H9 (cell line): ENCODE measurements at regions not wholly inside any gene's neighbourhood (a gene's known extent, or its start where the extent isn't known, plus 50 kb on each side); places are given as distances from the start of the nearest gene placed in this dataset.

Experiments
- DNase-seq: peaks from one replicate; pipeline ENCODE4 v3.0.0-alpha.2; 2017
- H2AFZ ChIP-seq: one replicate; pipeline ENCODE4 v1.6.1; 2013; ENCODE audit warnings: mild to moderate bottlenecking, low read length, control low read depth, moderate library complexity
- H2AK5ac ChIP-seq: 2 replicates; pipeline ENCODE4 v1.6.1; 2013; ENCODE audit warnings: low read length, control low read depth, mixed read lengths; ENCODE audit not compliant: insufficient read length
- H2BK120ac ChIP-seq: one replicate; pipeline ENCODE4 v1.6.1; 2013; ENCODE audit warnings: low read depth, mild to moderate bottlenecking, low read length, control low read depth, inconsistent platforms; ENCODE audit not compliant: poor library complexity, severe bottlenecking
- H2BK12ac ChIP-seq: 2 replicates; pipeline ENCODE4 v1.6.1; 2013; ENCODE audit warnings: low read length, control low read depth, mixed read lengths, low read depth; ENCODE audit not compliant: insufficient read length
- H2BK15ac ChIP-seq: 2 replicates; pipeline ENCODE4 v1.6.1; 2013; ENCODE audit warnings: low read depth, low read length, control low read depth
- H2BK20ac ChIP-seq: one replicate; pipeline ENCODE4 v1.6.1; 2013; ENCODE audit warnings: low read depth, mild to moderate bottlenecking, low read length, control low read depth, inconsistent platforms; ENCODE audit not compliant: poor library complexity, severe bottlenecking
- H2BK5ac ChIP-seq: 2 replicates; pipeline ENCODE4 v1.6.1; 2013; ENCODE audit warnings: low read length, control low read depth, mixed read lengths; ENCODE audit not compliant: insufficient read length
- H3K14ac ChIP-seq: 2 replicates; pipeline ENCODE4 v1.6.1; 2013; ENCODE audit warnings: low read length, control low read depth; ENCODE audit not compliant: insufficient read depth
- H3K18ac ChIP-seq: 2 replicates; pipeline ENCODE4 v1.6.1; 2013; ENCODE audit warnings: low read depth, mild to moderate bottlenecking, mixed read lengths, low read length, control low read depth; ENCODE audit not compliant: insufficient read length
- H3K23ac ChIP-seq: 2 replicates; pipeline ENCODE4 v1.6.1; 2013; ENCODE audit warnings: low read length, control low read depth, mixed read lengths, low read depth; ENCODE audit not compliant: insufficient read length
- H3K23me2 ChIP-seq: 2 replicates; pipeline ENCODE4 v1.6.1; 2013; ENCODE audit warnings: low read depth, mild to moderate bottlenecking, mixed read lengths, low read length, control low read depth; ENCODE audit not compliant: insufficient read length, poor library complexity, severe bottlenecking
- H3K27ac ChIP-seq: 2 replicates; pipeline ENCODE4 v1.5.1; 2013; ENCODE audit warnings: low read length, control low read depth, mixed read lengths, low read depth; ENCODE audit not compliant: insufficient read length
- H3K27me3 ChIP-seq: 2 replicates; pipeline ENCODE4 v1.6.1; 2013; ENCODE audit warnings: low read length, control low read depth, inconsistent platforms; ENCODE audit not compliant: insufficient read depth
- H3K4ac ChIP-seq: 2 replicates; pipeline ENCODE4 v1.6.1; 2013; ENCODE audit warnings: low read depth, mild to moderate bottlenecking, control low read depth, inconsistent platforms, low read length, moderate library complexity
- H3K4me1 ChIP-seq: 2 replicates; pipeline ENCODE4 v1.6.1; 2013; ENCODE audit warnings: low read length, control low read depth, inconsistent platforms; ENCODE audit not compliant: insufficient read depth
- H3K4me2 ChIP-seq: 2 replicates; pipeline ENCODE4 v1.6.1; 2013; ENCODE audit warnings: low read length, control low read depth, mixed read lengths; ENCODE audit not compliant: insufficient read length, insufficient read depth
- H3K56ac ChIP-seq: 2 replicates; pipeline ENCODE4 v1.6.1; 2013; ENCODE audit warnings: low read depth, mild to moderate bottlenecking, mixed read lengths, low read length, control low read depth; ENCODE audit not compliant: insufficient read length
- H3K79me1 ChIP-seq: 2 replicates; pipeline ENCODE4 v1.6.1; 2013; ENCODE audit warnings: low read depth, mild to moderate bottlenecking, moderate library complexity, low read length, control low read depth, inconsistent platforms; ENCODE audit not compliant: insufficient read depth, poor library complexity, severe bottlenecking
- H3K79me2 ChIP-seq: 2 replicates; pipeline ENCODE4 v1.6.1; 2013; ENCODE audit warnings: low read length, control low read depth, inconsistent platforms; ENCODE audit not compliant: insufficient read depth
- H3K9ac ChIP-seq: 2 replicates; pipeline ENCODE4 v1.6.1; 2013; ENCODE audit warnings: low read length, control low read depth, mixed read lengths; ENCODE audit not compliant: insufficient read length; ENCODE audit errors: extremely low read depth
- H3K9me3 ChIP-seq: one replicate; pipeline ENCODE4 v1.6.1; 2013; ENCODE audit warnings: low read depth, low read length, inconsistent platforms; ENCODE audit not compliant: control insufficient read depth
- H3T11ph ChIP-seq: one replicate; pipeline ENCODE4 v1.6.1; 2013; ENCODE audit warnings: mild to moderate bottlenecking, low read length, control low read depth, inconsistent platforms
- H4K20me1 ChIP-seq: one replicate; pipeline ENCODE4 v1.6.1; 2013; ENCODE audit not compliant: control insufficient read depth, insufficient read length, insufficient read depth
- H4K5ac ChIP-seq: 2 replicates; pipeline ENCODE4 v1.6.1; 2013; ENCODE audit warnings: low read depth, mild to moderate bottlenecking, mixed read lengths, low read length, control low read depth; ENCODE audit not compliant: insufficient read length
- H4K8ac ChIP-seq: replicated peaks from 2 replicates; pipeline ENCODE4 v1.6.1; 2013; ENCODE audit warnings: low read length, control low read depth, mixed read lengths, low read depth; ENCODE audit not compliant: insufficient read length
- H4K91ac ChIP-seq: 2 replicates; pipeline ENCODE4 v1.6.1; 2013; ENCODE audit warnings: low read depth, mild to moderate bottlenecking, moderate library complexity, mixed read lengths, low read length, control low read depth; ENCODE audit not compliant: insufficient read length
- H3K27ac Mint-ChIP-seq, 3 experiments: 2 replicates in 2 of 3; 3 replicates in 1 of 3; pipeline ENCODE4 v1.8.0; 2020 to 2021; ENCODE audit warnings: mixed read lengths in 3 of 3, mild to moderate bottlenecking in 1 of 3, moderate library complexity in 1 of 3
- H3K27me3 Mint-ChIP-seq: 2 replicates; pipeline ENCODE4 v1.8.0; 2021; ENCODE audit warnings: low read depth, mild to moderate bottlenecking, moderate library complexity, mixed read lengths
- H3K36me3 Mint-ChIP-seq, 3 experiments: 2 replicates in 2 of 3; 3 replicates in 1 of 3; pipeline ENCODE4 v1.8.0; 2020 to 2021; ENCODE audit warnings: low read depth in 3 of 3, mixed read lengths in 3 of 3; ENCODE audit not compliant: insufficient read depth in 1 of 3
- H3K4me1 Mint-ChIP-seq, 2 experiments: 2 replicates each; pipeline ENCODE4 v1.8.0; 2020; ENCODE audit warnings: mixed read lengths in 2 of 2
- H3K4me3 Mint-ChIP-seq, 2 experiments: 2 replicates in 1 of 2; 3 replicates in 1 of 2; pipeline ENCODE4 v1.8.0; 2020 to 2021; ENCODE audit warnings: mild to moderate bottlenecking in 2 of 2, mixed read lengths in 2 of 2, moderate library complexity in 1 of 2
- H3K9me3 Mint-ChIP-seq, 2 experiments: 2 replicates in 1 of 2; 3 replicates in 1 of 2; pipeline ENCODE4 v1.8.0; 2020; ENCODE audit warnings: mild to moderate bottlenecking in 2 of 2, mixed read lengths in 2 of 2, moderate library complexity in 1 of 2
- WGBS: extraction: QIAGEN DNeasy Blood & Tissue Kit; methylation state at CpG from one replicate; pipeline ENCODE4 v1.1.7; 2013; ENCODE audit warnings: missing lambda C conversion rate, low lambda C conversion rate, mixed read lengths; ENCODE audit not compliant: insufficient read length; ENCODE audit errors: extremely low coverage; 5-methylcytosine and 5-hydroxymethylcytosine counted together
- TF ChIP-seq, protein P1 (sequence below): fragments of 200-600 bp; sonication (generic); conservative IDR thresholded peaks from 3 replicates; pipeline ENCODE4 v1.8.0; 2021; ENCODE audit warnings: antibody characterized with exemption, mild to moderate bottlenecking

- no CpG with 5 or more reads among the region's 3 CpGs for WGBS
Observed at GRCh38 chr9:89811356-89811755, 206.5 kb downstream of the GADD45G start.

More at GRCh38 chr9:89811356-89811755, 206.5 kb downstream of the GADD45G start:
- H3K9me3 ChIP-seq = no peaks in the 10 kb centered on the region
- H3K79me1 ChIP-seq = no peaks in the 10 kb centered on the region
- Mint-ChIP-seq H3K4me3 (no peak overlapping the region), H3K27ac (no peak overlapping the region), H3K27me3 (peaks cover 11% of the 10 kb centered on the region), H3K36me3 (no peaks in the 10 kb centered on the region; a peak in 1 of 7 replicates), H3K9me3 (no peaks in the 10 kb centered on the region; a peak in 2 of 5 replicates), H3K4me1 (peaks cover 30 to 33% of the 10 kb centered on the region in 2 experiments)
- H2BK15ac ChIP-seq = no peak overlapping the region
- H4K8ac ChIP-seq = no peak overlapping the region
- H3K14ac ChIP-seq = no peak overlapping the region
- peaks cover 6% of the 10 kb centered on the region; the same call in 1 of the 2 replicates for H3K4me1 ChIP-seq
- TF ChIP-seq, protein P1, sequence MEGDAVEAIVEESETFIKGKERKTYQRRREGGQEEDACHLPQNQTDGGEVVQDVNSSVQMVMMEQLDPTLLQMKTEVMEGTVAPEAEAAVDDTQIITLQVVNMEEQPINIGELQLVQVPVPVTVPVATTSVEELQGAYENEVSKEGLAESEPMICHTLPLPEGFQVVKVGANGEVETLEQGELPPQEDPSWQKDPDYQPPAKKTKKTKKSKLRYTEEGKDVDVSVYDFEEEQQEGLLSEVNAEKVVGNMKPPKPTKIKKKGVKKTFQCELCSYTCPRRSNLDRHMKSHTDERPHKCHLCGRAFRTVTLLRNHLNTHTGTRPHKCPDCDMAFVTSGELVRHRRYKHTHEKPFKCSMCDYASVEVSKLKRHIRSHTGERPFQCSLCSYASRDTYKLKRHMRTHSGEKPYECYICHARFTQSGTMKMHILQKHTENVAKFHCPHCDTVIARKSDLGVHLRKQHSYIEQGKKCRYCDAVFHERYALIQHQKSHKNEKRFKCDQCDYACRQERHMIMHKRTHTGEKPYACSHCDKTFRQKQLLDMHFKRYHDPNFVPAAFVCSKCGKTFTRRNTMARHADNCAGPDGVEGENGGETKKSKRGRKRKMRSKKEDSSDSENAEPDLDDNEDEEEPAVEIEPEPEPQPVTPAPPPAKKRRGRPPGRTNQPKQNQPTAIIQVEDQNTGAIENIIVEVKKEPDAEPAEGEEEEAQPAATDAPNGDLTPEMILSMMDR = no peak
- no peak overlapping the region for H2AFZ ChIP-seq
- no peak overlapping the region for H3K4me2 ChIP-seq
- H4K91ac ChIP-seq = no peak overlapping the region
- no peak overlapping the region for H2BK120ac ChIP-seq
- H3T11ph ChIP-seq = no peak overlapping the region
- H2BK12ac ChIP-seq = no peak overlapping the region
- no peak for DNase-seq
- no peaks in the 10 kb centered on the region for H3K79me2 ChIP-seq
- H3K4ac ChIP-seq = no peak overlapping the region
- no peak overlapping the region for H3K9ac ChIP-seq
- H3K27ac ChIP-seq = no peak overlapping the region
- no peak overlapping the region for H2BK5ac ChIP-seq
- H3K18ac ChIP-seq = no peak overlapping the region
- H2AK5ac ChIP-seq = no peak overlapping the region
- no peaks in the 10 kb centered on the region for H4K20me1 ChIP-seq
- H3K56ac ChIP-seq = no peak overlapping the region
- H3K27me3 ChIP-seq = no peaks in the 10 kb centered on the region
- H2BK20ac ChIP-seq = no peak overlapping the region
- no peak overlapping the region for H3K23ac ChIP-seq
- no peak overlapping the region for H4K5ac ChIP-seq
- no peaks in the 10 kb centered on the region for H3K23me2 ChIP-seq
